ENCODE measurements at regions not wholly inside any gene's neighbourhood (a gene's known extent, or its start where the extent isn't known, plus 50 kb on each side); places are given as distances from the start of the nearest gene placed in this dataset.

DNA sequence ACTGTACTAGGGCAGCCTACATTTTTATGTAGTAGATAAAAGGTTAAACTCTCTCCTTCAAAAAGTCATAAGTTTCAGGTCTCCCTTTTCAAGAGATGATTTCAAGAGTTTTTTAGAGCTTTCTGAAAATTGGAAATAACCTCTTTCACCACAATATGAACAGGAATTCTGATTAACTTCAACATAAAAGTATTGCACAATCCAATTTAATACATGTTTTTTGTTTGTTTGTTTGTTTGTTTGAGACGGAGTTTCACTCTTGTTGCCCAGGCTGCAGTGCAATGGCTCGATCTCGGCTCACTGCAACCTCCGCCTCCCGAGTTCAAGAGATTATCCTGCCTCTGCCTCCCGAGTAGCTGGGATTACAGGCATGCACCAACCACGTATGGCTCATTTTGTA is 265.4 kb upstream of the DCAF8L1 start:
- TF ChIP-seq, protein P1, sequence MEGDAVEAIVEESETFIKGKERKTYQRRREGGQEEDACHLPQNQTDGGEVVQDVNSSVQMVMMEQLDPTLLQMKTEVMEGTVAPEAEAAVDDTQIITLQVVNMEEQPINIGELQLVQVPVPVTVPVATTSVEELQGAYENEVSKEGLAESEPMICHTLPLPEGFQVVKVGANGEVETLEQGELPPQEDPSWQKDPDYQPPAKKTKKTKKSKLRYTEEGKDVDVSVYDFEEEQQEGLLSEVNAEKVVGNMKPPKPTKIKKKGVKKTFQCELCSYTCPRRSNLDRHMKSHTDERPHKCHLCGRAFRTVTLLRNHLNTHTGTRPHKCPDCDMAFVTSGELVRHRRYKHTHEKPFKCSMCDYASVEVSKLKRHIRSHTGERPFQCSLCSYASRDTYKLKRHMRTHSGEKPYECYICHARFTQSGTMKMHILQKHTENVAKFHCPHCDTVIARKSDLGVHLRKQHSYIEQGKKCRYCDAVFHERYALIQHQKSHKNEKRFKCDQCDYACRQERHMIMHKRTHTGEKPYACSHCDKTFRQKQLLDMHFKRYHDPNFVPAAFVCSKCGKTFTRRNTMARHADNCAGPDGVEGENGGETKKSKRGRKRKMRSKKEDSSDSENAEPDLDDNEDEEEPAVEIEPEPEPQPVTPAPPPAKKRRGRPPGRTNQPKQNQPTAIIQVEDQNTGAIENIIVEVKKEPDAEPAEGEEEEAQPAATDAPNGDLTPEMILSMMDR (IDR thresholded peaks at IDR 0.05), result no peak
- TF ChIP-seq POLR2AphosphoS5 (IDR thresholded peaks at IDR 0.05), result no peak

All from suprapubic skin (tissue), 3 donors.